ENCODE measurements at regions not wholly inside any gene's neighbourhood (a gene's known extent, or its start where the extent isn't known, plus 50 kb on each side); places are given as distances from the start of the nearest gene placed in this dataset.

DNA sequence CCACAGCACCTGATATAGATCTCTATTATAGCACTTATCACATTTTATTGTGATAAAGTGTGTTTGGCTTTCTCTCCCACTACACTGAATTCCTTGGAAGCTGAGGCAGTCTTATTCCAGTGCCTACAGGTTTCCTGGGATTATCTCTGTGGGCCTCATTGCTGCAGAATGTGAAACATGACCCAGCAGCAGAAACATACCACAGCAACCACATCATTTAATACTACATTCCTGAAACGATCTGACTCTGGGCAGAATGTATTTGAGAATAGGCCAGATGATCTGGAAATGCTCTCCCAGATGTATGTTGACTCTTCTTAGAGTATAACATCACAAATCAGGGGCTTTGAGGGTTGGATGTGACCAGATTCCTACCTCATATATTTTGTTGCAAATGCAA is 323.5 kb upstream of the TANK start:
- TF ChIP-seq, protein P1, sequence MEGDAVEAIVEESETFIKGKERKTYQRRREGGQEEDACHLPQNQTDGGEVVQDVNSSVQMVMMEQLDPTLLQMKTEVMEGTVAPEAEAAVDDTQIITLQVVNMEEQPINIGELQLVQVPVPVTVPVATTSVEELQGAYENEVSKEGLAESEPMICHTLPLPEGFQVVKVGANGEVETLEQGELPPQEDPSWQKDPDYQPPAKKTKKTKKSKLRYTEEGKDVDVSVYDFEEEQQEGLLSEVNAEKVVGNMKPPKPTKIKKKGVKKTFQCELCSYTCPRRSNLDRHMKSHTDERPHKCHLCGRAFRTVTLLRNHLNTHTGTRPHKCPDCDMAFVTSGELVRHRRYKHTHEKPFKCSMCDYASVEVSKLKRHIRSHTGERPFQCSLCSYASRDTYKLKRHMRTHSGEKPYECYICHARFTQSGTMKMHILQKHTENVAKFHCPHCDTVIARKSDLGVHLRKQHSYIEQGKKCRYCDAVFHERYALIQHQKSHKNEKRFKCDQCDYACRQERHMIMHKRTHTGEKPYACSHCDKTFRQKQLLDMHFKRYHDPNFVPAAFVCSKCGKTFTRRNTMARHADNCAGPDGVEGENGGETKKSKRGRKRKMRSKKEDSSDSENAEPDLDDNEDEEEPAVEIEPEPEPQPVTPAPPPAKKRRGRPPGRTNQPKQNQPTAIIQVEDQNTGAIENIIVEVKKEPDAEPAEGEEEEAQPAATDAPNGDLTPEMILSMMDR (conservative IDR thresholded peaks at IDR 0.05; ENCODE audit: low read depth in 2 of 2) = no peak
- TF ChIP-seq EZH2 (IDR thresholded peaks at IDR 0.05; ENCODE audit: low read depth, unreplicated experiment) (no peak), EZH2phosphoT487 (IDR thresholded peaks at IDR 0.05; ENCODE audit: unreplicated experiment) (no peak), POLR2AphosphoS5 (IDR thresholded peaks at IDR 0.05; ENCODE audit: low read depth) (no peak), CREB1 (CRISPR knock-in tag; IDR thresholded peaks at IDR 0.05; ENCODE audit: low read depth) (no peak)
- TF ChIP-seq, protein P2, sequence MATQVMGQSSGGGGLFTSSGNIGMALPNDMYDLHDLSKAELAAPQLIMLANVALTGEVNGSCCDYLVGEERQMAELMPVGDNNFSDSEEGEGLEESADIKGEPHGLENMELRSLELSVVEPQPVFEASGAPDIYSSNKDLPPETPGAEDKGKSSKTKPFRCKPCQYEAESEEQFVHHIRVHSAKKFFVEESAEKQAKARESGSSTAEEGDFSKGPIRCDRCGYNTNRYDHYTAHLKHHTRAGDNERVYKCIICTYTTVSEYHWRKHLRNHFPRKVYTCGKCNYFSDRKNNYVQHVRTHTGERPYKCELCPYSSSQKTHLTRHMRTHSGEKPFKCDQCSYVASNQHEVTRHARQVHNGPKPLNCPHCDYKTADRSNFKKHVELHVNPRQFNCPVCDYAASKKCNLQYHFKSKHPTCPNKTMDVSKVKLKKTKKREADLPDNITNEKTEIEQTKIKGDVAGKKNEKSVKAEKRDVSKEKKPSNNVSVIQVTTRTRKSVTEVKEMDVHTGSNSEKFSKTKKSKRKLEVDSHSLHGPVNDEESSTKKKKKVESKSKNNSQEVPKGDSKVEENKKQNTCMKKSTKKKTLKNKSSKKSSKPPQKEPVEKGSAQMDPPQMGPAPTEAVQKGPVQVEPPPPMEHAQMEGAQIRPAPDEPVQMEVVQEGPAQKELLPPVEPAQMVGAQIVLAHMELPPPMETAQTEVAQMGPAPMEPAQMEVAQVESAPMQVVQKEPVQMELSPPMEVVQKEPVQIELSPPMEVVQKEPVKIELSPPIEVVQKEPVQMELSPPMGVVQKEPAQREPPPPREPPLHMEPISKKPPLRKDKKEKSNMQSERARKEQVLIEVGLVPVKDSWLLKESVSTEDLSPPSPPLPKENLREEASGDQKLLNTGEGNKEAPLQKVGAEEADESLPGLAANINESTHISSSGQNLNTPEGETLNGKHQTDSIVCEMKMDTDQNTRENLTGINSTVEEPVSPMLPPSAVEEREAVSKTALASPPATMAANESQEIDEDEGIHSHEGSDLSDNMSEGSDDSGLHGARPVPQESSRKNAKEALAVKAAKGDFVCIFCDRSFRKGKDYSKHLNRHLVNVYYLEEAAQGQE (IDR thresholded peaks at IDR 0.05; ENCODE audit: unreplicated experiment) = no peak
- TF ChIP-seq, protein P3, sequence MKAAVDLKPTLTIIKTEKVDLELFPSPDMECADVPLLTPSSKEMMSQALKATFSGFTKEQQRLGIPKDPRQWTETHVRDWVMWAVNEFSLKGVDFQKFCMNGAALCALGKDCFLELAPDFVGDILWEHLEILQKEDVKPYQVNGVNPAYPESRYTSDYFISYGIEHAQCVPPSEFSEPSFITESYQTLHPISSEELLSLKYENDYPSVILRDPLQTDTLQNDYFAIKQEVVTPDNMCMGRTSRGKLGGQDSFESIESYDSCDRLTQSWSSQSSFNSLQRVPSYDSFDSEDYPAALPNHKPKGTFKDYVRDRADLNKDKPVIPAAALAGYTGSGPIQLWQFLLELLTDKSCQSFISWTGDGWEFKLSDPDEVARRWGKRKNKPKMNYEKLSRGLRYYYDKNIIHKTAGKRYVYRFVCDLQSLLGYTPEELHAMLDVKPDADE (IDR thresholded peaks at IDR 0.05) = no peak
